HUDEP-2 (cell line): ENCODE measurements at regions not wholly inside any gene's neighbourhood (a gene's known extent, or its start where the extent isn't known, plus 50 kb on each side); places are given as distances from the start of the nearest gene placed in this dataset.
"Not testable (repeated sequence)": the region's sequence is repeated elsewhere in the genome, so short reads cannot be mapped to it uniquely, and the experiment has no call there.

Source experiments
- DNase-seq, 76 experiments: peaks; one replicate each; lab custom pipeline; 2025; ENCODE audit not compliant: unreplicated experiment in 76 of 76; lab: John Stamatoyannopoulos, UW

DNA sequence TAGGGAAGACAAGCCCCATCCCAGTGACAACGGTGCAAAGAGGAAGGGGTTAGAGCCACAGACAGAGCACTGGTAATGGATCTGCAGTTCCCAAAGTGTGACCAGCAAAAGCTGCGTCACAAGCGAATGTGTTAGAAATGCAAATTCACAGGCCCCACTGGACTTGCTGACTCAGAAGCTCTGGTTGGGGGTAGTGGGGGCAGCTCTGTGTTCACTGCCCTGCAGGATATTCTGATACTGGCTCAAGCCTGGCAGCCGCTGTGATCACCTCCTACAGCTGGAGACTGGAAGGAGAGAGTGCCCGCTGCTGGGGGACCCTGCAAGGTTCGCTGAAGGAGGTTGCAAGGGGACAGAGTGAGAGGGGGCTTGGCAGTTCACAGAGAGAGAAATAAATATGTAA lies 179.7 kb upstream of the CDH4 start:
- DNase-seq = no peak

DNA sequence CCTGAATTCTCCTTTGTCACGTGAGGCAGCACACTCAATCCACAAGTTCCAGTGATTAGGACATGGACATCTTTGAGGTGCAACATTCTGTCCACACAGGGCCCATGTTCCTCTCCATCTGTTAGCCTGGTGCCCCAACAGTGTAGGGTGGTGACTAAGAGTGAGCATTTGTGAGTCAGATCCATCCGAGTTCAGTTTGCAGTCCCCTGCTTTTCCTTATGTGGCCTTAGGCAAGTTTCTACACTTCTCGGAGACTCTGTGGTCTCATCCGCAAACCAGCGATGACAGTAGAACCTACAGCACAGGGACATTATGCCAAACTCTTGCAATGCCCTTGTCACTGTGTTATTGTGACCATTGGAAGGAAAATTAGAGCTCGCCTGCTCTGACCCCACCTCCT lies 178.7 kb upstream of the CDH4 start:
- DNase-seq = no peak

DNA sequence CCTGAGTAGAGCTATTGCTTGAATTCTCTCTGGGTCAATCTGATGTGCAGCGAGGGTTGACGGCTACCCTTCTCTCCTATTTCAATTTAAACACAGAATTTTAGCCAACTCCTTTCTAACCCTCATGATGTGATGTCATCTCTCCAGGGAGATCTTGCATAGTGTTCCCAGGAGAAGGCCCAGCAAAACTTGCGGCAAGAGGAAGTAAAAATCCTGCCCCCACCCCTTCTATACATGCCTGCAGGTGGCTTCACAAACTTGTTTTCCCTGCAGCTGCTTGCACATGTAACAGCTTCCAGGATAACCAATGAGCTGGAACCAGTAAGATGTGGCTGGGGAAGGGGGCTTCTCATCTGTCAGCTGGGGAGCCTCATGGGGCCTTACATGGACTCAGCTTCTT lies 169.3 kb upstream of the CDH4 start:
- no peak for DNase-seq

DNA sequence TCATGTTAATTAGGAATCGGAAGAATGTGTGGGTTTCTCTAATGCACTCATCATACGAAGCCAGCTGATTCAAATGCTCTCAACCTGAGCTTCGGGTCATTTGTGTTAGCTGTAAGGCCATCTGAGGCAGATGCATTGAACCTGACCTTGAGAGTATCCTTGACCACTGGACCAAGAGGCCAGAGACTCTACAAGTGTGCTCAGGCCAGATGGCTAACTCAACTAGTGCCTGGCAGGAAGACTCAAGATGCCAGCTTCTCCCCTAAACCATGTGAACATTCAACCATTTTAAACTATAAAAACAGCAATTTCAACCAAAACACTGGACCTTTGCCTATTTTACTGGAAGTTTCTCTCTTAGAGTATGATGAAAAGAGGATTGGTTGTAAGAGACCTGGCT lies 168.6 kb upstream of the CDH4 start:
- DNase-seq = no peak

DNA sequence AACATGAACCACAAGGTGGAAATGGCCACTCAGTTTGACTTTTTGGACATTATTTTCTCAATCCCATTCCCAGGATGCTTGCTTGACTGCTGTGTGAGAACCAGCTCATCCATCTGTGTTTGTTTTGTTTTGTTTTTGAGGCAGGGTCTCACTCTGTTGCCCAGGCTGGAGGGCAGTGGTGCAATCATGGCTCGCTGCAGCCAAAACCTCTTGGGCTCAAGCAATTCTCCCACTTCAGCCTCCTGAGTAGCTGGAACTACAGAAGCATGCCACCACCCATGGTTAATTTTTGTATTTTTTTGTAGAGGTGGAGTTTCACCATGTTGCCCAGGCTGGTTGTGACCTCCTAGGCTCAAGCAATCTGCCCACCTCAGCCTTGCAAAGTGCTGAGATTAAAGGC lies 166.0 kb upstream of the CDH4 start:
- no peak for DNase-seq

DNA sequence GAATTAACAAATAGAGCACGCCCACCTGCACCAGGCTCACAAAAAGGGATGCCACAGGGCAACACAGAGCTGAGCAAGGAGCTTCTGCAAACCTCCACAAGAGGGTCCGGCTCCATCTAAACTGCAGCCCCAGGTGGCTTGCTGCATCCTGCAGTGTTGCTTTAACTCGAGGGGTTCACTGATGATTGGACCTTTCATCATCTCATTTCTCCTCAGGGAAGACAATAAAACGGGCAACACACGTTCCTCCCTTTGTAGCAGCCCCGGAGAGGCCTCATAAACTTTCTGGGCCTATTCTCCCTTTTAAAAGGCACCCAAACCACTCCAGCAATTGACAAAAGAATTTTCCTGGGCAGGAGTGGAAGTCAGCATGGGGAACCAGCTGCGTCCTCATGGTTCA lies 161.5 kb upstream of the CDH4 start:
- DNase-seq = no peak

DNA sequence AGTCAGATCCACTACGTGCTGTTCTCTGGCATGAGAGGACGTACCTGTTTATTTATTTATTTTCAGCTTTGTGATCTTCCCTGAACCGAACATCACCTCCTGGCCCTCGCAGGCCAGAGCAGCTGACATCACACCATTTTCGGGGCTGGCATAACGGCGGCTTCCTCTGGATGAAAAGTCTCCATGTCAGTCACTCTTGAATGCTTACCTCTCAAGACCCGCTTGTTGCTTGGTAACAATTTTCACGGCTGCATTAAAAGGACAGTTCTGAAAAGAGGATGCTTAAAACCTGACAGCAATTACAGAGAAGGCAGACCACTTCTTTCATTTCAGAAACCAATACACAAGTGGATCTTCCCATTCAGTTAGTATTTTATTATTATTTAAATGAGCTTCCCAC lies 159.8 kb upstream of the CDH4 start:
- no peak for DNase-seq

DNA sequence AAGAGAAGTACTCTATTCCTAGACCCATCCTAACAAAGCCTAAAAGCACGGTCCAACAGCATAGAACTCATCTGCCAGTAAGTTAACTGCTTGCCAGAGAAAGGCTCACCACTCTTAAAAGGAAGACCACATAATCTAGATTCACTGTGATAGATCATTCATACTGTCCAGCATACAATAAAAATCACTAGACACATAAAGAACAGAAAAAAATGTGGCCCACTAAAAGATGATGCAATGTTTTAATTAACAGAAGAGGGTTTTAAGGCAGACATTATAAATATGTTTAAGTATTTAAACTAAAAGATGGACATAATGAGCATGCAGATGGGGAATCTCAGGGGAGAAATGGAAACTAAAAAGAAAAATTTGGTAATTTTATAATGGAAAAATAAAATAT lies 157.5 kb upstream of the CDH4 start:
- no peak for DNase-seq

DNA sequence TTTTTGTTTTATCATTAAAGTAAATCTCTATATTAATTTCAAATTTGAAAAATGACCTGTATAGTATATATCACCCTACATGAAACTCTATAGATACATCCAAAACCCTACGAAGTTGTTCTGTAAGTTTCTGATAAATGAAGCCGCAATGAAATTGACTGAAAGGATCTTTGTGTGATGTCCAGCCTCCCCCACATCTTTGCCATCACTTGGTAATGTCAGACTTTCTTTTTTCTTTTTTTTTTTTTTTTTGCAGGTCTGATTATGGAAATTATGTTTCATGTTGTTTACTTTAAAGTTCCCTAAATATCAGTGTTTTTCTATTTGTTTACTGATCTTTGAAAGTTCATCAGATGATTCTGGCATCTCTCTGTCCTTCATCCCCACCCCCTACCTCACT lies 155.6 kb upstream of the CDH4 start:
- no peak for DNase-seq

DNA sequence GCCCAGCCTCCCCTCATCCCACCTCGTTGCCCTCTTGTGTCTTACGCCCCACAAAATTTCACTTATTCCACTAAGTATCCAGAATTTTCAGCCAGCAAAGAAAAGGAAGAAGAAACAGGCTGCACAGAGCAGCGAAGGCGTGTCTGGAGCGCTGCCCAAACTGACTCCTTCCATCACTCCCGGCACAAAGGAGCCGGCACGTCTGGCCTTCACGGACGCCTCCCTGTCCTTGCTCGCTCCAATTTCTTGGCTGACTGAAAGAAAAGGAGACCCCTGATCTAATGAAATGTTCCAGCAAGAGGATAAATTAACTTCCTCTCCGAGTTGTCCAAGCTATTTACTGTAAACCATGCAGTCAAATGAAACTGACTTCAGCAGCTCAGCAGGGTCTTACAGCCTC lies 152.3 kb upstream of the CDH4 start:
- no peak for DNase-seq

DNA sequence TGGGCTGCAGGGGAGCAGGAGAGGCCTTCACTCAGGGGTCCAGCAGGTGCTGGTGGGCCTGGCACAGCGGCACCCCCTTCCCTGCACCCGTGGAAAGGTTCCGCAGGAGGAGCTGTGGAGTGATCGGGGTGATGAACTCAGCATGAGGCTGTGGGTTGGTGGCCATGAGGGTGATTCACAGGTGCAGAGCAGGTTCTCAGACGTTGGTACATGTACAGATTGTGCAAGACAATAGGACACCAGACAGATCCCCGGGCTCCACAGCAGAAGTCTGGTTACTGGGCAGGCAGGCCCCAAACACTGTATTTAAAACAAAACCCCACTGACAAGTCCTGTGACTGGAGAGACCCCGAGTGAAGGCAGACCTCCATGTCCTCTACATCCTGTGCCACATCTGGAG lies 151.6 kb upstream of the CDH4 start:
- no peak for DNase-seq

DNA sequence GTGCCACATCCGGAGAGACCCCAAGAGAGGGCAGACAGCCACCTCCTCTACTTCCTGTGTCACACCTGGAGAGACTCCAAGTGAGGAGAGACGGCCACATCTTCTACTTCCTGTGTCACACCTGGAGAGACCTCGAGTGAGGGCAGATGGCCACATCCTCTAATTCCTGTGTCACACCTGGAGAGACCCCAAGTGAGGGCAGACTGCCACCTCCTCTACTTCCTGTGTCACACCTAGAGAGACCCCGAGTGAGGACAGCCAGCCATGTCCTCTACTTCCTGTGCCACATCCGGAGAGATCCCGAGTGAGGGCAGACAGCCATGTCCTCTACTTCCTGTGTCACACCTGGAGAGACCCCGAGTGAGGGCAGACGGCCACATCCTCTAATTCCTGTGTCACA lies 150.7 kb upstream of the CDH4 start:
- DNase-seq = not testable (repeated sequence)

DNA sequence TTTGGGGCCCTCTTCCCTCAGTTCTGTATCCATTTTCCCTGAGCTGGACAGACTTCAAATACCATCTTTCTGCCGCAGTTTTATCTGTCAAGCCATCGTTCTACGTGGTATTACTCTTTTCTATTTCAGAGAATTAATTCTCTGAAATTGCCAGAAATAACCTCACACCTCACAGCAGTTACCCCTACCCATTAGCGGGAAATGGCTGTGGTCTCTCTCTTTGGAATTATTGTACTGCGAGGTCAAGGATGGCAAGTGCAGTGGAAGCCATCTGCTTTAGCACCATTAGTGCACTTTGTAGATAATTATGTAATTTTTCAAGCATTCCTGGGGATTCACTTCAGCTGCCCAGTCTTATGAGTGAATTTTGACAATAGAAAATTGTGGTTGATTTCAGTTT lies 147.8 kb upstream of the CDH4 start:
- no peak for DNase-seq

DNA sequence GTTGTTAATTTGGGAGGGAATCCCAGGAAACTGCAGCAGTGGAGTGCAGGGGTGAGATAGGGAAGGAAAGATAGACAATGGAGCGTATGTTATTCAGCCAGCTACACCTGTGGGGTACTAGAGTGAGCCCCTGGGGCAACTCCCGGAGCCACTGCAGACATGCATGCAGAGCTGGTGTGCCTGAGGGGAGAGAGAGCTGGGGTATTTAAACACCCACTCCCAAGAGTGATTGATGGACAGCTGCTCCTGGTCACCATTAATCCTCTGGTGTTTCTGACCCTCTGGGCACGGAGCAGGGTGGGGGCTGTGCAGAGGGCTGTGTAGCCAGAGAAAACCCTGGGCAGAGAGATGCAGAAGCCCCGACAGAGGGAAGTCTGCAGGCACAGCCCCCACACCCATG lies 146.7 kb upstream of the CDH4 start:
- DNase-seq = no peak

DNA sequence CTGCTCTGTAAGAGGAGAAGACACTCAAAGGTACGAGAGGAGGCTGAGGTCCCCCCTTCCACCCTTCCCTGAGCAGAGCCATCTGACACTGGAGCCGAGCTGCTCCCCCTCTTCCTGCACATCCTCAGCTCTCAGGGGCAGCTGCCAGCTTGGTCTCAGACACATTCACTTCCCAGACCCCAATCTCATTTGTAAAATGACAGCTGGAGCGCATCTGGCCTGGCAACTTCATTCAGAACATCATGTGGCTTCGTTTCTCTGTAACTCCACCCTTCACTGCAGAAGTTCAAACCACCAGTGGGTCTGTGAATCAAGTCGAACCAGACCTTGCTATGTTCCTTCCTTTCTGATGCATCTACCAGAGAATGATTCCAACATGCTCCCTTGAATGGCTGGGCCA lies 145.6 kb upstream of the CDH4 start:
- no peak for DNase-seq

DNA sequence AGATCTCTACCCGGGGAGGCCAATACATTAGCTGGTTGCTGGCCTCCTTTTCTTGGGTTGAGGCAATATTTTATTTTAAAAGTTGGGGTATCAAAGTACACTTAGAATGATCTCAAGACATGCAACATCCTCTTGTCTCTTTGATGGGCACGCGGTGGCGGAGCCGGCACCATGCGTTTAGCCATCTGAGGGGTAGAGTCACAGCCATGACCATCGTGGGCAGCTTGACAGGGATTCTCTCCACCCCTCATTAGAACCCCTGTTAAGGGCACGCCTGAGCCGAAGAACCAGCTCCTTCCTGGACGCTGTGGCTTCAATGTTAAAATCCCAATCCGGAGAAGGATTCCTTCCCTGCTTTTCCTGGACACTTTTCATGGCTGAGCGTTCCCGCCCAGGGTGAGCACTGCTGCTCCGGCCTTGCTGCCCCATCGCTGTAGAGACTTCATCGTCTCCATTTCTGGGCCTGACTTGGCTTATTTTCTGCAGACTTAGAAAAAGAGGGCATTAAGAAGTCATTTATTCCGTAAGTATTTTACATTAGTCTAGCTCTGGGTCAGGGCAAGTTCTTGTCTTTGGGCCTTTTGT lies 142.7 kb upstream of the CDH4 start:
- no peak for DNase-seq

DNA sequence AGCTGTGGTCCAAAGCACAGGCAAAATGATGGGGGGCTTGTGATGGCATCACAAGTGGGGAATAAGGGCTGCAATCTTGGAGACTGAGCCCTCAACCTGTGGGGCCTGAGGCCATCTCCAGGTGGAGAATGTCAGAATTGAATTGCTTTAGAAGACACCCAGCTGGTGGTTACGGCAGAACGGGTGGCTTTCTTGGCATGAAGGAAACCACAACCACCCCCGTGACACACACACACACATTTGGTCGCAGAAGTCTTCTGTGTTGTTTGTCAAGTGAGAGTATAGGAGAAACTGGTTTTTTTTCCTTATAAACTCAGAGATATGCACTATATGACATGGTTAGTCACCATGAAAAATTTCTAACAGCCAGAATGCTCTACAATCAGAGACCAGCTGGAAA lies 139.5 kb upstream of the CDH4 start:
- no peak for DNase-seq

DNA sequence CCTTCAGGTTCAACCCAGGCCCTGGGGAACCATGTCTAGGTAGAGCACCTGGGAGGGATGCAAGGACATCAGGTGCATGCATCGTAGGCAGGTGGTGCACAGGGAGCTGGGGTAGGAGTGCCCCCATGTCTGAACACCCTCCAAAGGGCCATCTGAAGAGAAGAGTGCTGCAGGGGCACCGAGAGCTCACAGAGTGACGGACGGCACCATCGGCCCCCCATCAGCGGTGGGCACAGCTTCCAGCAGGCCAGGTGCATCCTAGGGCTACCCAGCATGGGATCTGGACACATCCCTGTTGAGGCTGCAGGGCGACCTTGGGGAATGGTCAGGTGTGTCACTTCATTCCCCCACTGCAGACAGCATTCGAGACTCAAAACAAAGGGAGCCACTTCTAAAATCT lies 138.3 kb upstream of the CDH4 start:
- no peak for DNase-seq

DNA sequence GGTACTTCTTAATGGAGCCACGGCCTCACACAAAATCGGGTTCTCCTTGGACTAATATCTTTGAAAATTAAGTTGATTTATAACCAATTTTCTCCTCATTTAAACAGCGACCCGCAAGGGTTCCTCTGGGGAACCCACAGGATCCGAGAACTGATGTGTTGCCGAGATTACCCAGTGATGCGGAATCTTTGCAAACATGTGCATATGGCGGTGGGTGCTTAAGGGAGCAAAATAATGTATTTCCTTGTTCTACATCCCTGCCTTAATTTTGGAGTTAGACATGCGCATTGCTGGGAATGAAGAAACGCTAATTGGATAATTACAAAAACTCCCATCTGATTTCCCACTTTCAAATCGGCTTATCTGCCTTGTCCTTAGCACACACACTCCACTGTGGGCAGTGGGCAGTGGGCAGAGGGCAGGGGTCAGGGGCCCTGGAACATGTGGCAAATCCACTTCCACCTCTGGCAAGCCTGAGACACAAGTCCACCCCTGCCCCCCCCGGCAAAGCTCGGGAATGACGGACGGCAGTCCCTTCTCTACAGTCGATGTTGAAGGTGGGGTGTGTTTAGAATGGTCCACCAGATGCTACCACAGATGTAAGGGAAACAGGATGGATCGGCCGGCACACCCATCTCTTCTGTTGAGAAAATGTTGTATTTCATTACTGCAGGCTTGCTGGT lies 137.4 kb upstream of the CDH4 start:
- DNase-seq = no peak

DNA sequence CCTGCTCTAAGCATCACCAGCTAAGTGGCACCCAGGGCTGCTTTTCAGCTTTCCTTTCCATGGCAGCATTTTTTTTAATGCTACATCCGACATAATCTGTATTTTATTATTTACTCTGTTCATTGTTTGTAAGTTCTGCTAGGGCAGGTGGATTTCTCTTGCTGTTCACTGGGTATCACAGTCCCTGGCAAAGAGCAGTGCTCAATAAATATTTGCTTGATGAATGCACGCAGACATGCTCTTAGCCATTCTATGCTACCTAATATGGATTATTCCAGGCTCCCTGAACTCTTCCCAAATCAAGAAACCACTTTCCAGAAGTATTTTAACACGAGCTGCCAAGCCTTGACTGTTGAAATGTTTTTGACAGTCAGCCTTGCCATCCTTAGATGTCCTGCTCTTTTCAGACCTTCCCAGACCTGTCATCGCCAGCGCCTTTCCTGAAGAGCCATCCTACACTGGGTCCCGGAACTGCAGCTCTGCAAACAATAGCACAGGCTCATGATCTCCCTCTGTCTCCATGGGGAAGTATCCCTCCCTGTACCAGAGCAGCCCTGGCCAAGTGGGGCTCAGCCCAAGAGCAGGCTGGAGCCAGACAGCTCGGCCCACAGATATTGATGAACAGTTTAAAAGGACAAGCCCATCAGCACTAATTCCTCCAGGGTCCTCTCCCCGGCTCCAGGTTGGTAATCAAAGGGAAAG lies 136.5 kb upstream of the CDH4 start:
- no peak for DNase-seq

DNA sequence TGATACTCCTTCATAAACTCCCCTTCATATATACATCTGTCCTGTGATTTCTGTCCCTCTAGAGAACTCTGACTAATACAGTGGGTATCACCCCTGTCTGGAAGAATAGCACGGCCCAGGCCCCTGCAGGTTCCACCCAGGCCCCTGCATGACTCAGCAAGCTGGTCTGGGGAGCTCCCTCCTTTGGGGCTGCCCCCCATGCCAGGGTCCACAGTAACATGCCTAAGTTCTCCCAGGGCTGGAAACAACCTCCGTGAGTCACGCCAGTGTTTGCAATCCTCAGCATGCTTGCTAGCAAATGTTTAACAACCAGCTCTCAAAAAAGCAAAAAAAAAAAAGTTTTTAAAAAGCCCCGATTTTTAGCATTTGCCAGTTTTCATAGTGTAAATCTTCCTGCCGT lies 134.3 kb upstream of the CDH4 start:
- no peak for DNase-seq

DNA sequence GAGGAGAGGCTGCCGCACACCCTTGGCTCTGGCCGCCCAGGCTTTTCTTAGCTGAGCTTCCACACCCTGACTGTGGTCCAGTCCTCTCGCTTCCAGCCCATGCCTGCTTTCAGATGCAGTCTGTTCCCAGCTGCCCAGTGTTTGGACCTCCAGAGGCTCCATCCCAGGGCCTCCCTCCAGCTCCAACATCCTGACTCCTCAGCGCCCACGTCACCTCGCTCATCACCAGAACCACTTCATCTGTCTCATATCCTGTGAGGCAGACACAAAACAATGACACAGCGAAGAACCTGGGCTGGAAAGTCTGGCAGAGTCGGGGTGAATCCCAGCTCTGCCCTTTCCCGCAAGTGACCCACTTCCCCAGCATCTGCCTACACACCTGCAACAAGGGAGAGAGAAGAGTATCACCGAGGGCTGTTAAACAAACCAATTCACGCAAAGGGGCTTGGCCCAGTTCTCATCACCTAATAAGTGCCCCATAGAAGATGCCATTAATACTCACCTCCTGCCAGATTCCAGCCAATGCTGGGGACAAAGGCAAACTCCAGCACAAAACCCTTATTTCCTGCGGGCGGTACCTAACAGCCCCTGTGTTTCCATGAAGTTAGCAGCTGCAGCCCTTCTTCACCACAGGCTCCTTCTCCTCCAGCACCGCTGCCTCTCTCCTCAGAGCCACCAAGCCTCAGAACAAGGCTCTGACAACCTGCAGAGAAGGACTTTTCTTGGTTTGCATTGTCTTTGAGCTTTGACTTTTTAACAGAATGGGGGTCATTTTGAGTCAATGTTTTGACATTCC lies 133.4 kb upstream of the CDH4 start:
- no peak for DNase-seq
